HG02973 (cell line): ENCODE measurements at regions not wholly inside any gene's neighbourhood (a gene's known extent, or its start where the extent isn't known, plus 50 kb on each side); places are given as distances from the start of the nearest gene placed in this dataset.
"Not testable (repeated sequence)": the region's sequence is repeated elsewhere in the genome, so short reads cannot be mapped to it uniquely, and the experiment has no call there.

Source experiments
- ATAC-seq: cut with Tn5 transposase; IDR thresholded peaks from one replicate; pipeline ENCODE4 v1.9.1; 2021; ENCODE audit warnings: moderate library complexity; ENCODE audit not compliant: unreplicated experiment

DNA sequence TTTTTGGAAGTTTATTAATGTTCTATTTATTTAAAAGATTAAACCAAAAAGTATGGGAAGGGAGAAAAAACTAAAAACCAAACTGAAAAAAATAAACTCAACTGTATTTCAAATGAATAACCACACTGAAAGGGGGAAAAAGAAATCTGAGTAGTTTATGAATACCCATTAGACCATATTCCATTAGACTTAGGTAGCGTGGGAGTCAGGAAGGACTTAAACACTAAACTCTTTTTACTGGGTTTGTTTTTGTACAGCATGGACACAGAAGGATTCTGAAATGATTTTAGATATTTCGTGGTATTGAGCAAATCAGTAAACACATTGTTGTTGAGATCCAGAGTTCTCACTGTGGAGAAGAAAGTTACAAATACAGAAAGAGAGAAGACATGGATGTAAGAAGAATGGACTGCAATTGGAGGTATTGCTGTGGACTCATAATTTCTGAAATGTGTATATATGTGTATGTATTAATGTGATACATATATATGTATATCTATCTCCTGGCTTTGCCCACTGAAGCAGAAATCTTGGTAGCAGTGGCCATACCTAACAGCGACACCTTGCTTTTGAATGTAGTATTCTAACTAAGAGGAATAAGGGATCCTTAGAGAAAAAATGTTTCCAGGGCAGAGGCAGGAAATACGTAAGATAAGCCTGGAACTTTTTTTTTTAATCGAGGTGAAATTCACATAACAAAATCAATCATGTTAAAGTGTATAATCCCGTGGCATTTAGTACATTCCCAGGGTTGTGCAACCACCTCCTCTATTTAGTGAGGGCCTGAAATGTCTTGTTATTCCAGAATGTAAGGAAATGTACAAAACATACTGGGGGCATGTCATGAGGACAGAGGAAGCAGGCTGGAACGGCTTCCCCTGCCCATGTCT lies 228.8 kb downstream of the SMARCA2 start:
- no peak for ATAC-seq

DNA sequence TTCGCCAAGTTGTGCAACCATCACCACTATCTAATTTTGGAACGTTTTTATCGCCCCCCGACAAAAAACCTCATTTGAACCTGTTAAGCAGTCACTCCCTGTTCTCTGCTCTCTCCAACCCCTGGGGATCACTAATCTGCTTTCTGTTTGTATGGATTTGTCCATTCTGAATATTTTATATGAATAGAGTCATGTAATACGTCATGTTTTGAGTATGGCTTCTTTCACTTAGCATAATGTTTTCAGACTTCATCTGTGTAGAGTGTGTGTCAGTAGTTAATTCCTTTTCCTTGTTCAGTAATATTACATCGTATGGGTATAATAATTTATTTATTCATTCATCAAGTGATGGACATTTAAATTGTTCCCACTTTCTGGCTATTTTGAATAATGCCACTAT lies 232.2 kb downstream of the SMARCA2 start:
- no peak for ATAC-seq

DNA sequence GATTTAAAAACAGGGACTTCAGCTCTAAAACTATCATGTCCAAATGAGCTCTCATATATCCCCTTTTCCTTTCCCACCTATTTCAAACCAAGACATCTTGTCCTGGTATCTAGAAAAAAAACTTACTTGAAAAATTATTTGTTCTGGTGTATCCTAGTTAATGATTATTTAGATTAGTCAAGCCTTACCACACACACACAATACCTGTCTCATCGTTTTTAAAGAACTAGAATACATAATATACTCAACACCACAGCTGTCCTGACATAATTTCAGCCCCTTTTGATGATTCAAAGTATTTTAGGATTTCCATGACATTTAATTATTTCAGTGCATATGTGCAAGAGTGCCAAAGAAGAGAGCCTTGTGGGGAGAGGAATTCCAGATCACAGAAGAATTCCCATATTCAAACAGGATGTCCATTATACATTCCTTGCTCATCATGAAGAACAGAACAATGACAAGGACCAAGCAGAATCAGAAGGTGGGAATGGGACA lies 233.7 kb downstream of the SMARCA2 start:
- no peak for ATAC-seq

DNA sequence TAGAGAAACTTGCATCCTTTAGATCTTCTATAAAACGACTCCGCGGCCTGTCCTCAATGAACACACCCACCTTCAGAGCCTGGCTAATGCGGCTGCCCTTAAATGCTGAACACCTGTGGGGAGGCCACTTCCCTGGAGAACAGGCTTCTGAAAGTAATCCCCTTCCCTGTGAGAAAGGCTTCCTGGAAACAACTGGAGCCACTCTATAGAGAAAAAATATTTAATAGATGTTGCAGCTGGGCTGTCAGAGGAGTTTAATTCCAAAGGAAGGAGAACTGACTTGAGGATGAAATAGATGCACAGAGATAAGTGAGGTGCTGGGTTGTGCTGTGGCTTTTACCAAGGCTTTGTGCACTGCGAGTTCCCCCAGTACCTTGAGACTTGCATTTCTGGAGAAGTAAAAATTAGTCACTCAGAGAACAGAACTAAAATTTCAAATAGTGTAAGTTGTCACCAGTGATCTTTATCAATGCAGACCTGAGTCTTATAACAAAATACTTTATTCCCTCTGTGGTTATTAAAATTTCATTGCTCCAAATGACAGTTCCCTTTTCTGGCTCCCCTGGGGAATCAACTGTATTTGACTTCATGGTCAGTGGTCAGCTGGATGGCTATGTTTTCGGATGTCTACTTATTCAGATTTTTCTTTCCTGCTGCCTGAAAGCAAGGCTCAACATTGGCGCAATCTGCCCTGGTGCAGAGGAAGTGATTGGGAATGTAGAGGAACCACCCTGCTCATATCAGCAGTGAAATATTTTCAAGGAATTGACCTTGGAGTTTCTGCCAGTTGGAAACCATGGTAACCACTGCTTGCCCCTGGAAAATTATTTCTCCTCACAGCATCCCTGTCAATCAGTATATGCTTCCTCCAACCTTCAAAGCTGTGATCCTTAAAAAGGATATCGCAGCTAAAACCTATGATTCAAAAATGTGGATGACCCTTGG lies 238.8 kb downstream of the SMARCA2 start:
- no peak for ATAC-seq

DNA sequence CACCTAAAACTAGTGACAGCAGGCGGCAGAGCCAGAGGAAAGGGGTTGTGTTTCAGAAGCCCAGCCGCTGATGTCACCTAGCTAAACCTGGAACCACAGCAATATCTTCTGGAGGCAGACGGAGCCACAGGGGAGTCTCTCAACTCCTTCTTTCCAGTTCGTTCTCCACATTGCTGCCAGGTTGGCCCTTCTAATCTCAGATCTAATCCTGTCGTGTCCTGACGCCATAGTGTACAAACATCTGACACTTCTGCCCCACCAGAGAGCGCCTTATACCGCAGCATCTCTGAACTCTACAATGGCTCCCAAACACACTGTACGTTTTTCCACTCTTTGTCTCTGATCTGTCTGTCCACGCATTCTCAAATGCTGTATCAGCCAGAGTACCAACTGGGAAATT lies 240.0 kb downstream of the SMARCA2 start:
- no peak for ATAC-seq

DNA sequence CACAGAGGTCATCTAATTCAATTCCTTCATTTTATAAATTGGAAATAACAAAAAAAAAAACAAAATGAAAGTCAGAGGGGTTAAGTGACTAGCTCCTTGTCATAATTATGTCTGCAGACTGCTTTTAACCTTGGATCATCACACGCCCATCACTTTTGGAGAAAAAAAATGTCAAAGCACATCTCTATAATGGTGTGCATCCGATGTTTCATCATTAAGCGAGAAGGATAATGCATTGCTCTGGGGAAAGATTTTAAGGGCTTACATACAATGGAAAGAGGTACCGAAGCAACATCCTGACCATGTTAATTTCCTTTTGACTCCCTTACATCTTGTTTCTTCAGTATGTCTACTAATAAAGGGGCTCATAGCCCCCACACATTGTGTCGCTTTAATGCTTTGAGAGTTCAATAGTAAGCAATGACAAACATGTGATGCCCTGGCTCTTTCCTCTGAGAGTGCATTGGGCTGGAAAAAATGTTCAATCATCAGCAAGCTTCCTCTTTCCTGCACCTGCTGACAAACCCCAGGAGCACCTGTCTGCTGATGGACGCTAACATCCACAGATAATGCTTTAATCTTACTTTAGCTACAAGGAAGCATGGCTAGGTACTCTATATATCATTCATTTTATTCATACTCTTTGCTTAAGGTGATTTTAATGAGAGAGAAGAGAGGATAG lies 242.2 kb downstream of the SMARCA2 start:
- ATAC-seq = no peak

DNA sequence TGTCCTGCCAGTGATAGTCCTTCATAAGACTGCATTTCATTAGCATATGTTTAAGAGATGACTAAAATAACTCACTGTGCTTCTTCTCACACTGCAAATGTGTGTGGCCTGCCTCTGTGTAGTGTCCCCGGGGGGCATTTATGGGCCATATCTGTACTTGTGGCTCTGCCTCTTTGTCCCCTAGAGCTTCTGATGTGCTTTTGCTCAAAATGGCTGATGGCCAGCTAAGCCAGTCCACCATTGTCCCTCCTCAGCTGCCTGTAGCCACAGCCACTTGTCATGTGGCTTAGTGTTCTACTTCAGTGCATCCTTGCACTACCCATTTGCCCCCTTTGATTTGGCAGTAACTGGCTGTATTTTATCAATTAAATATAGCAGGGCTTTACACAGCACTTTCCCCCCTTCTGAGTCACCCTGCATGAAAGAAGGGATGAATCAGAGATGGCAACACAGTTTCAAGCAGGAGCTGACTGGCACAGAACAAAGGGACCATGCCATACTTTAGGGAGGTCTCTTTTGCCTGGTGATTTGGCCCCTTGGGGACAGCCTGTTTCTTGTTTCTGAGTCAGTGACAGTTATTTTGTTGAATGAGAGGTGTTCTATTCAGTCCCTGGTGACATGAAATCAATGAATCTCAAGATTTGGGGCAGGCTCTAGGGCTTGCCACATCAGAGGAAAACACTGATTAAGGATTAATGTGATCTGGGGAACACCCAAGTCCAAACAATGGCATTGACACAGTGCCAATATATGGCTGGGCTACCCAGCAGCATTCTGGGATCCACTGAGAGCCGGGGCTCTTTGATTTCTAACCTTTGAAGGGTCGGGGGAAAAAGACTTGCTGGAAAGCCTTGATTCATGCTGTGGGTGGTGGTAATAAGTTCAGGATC lies 245.5 kb downstream of the SMARCA2 start:
- no peak for ATAC-seq

DNA sequence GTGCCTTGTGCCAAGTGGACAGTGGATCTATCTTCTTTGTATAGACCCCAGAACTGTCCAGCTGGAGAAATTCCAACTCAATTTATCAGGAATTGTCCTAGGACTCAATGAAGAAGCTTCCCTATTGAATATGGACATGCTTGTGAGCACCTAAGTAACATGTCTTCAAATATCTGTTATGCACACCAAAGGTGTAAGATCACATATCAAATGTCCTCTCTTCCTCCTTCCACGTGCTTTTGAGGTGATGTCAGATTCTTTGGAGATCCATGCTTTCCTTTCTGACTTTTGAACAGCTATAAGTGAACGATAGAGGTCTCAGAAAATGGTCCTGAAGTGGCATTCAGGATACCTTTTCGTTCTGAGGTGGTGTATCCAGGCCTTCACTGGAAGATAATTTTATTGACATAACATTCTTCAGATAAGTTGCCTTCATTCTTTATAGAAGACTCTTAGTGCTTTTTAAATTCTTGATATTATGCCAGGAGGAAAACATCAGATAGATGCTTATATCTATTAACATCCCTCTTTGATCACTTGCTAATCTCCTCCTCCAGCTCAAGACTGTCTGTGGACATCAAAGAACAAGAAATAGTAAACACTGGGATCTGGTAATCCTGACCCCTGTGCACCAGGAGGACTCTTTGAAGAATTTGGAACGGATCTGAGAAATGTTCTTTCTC lies 246.4 kb downstream of the SMARCA2 start:
- ATAC-seq = no peak

DNA sequence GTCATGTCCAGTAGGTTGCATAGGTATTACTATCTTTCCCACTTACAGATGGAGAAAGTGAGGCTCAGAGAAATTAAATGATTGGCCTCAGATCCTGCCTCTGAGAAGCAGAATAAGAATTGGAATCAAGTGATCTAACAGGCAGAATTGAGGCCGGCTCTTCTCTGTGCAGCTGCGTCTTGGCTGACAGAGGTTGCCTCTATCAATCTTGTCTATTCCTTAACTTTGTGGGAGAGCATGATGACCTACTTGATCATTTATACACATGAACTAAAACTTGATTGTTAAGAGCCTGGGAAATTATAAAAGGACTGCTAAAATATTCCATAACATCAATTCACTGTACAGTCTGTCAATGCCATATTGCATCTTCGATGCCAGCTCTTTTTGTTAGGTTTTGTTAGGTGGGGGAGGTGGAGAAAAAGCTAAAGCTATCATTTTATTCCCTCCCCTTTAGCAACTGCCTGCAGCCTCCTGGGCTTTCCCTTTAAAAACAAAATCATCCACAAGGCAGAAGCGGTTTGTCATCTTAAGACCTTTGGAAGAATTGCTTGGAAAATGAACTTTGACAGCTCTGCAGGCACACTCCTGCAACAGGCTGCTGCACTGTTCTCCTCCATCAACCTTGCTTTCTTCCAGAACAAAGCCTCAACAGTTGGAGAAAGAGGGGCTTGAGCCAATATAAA lies 247.4 kb downstream of the SMARCA2 start:
- ATAC-seq = no peak

DNA sequence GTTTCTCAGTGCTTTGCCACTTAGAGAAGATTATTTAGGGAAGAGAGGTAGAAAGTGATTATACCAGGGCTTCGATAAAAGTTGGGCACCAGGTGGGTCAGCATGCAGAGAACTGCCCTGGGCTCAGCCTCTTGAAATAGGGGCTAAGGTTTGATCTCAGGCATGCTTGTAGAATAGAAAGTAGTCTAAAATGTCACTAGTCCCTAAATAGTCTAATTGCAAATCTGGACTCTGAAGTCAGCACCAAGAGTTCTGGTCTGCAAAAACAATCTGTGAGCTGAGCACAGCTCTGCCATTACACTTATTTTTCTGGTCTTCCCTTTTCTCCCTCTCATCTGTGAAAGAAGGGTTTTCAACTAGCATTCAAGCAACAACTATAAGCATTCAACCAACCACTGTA lies 248.0 kb downstream of the SMARCA2 start:
- no peak for ATAC-seq

DNA sequence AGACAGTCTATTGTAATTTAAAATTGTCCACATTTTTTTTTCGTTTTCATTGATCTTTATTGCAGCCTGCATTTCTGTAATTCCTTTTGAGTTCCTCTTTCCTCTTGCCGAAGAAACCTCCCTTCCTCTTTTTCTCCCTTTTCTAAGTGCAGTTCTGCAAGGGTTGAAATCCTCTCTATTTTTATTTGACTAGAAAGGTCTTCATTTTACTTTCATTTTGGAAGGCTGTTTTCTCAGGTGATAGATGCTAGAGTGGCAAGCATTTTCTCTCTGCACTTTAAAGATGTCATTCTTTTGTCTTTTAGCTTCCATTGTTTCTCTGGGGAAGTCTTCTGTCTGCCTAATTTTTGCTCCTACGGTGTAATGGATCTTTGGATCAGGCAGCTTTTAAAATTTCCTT lies 248.5 kb downstream of the SMARCA2 start:
- no peak for ATAC-seq

DNA sequence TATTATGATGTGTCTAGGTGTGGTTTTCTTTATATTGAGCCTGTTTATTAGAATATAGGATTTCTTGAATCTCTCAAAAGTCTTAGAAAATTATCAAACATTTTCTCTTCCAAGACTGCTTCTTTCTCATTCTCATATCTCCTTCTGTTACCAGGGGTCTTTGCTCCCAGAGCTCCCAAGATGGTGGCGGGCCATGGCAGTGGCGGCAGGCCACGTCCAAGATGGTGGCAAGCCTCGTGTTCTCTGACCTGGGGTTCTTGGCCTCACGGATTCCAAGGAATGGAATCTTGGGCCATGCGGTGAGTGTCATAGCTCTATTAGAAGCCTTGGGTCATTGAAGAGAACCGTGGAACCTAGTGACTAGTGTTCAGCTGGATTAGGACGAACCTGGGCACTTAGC lies 248.9 kb downstream of the SMARCA2 start:
- ATAC-seq = no peak

DNA sequence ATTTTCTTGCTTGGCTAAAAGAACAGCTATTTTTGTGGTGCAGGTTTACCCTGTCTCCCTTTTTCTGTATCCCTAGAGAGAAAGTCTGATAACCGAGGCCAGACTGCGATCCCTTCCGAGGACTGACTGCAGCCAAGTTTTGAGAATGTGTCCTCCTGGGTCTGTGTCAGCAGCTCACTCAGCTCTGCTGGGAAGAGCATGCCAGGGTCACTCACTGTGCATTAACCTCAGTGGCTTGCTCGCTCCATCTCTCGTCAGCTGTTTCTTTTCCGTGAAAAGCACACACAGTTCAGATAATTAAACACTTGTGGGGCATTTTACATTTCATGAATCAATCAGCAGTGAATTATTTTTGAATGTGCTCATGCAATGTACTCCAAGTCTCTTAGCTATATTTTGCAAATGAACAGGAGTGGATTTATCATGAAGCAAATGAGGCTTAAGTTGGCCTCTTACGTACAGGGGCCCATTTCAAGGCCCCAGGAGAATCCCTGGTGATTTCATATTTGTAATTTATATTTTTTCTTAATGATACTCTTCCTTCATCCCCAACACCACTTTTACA lies 252.1 kb downstream of the SMARCA2 start:
- ATAC-seq = no peak

DNA sequence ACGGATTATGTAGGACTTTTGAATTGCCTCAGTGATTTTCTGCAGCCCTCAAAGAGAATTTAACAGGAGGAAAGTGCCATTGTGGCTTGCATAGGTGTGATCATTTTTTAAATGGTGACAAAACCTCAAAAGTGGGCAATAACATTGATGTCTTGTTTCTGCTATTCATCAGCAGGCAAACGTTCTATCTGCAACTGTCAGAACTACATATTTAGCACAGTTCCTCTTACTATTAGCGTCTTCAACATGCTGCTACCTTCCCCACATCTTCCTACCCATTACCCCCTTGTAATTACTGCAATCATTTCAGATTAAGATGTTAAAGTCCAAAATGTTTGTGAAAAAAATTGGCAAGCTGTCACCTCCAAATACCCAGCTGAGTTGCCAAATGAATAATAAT lies 254.6 kb downstream of the SMARCA2 start:
- no peak for ATAC-seq

DNA sequence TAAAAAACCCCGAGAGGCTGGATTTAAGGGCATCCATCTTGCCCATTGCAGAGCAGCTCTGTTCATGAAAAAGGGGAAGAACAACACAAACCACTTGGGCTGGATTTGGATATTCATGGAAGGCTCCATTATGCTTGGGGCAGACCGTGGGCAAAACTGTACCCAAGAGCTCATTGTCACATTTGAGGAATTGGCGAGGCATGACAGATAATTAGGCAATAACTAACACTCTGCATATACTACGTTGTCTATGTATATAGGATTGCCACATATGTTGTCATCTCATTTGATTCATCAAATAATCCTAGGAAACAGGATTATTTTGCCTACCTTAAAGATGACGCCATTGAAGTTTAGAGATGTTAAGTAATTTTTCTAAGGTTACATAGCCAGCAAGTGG lies 255.4 kb downstream of the SMARCA2 start:
- no peak for ATAC-seq

DNA sequence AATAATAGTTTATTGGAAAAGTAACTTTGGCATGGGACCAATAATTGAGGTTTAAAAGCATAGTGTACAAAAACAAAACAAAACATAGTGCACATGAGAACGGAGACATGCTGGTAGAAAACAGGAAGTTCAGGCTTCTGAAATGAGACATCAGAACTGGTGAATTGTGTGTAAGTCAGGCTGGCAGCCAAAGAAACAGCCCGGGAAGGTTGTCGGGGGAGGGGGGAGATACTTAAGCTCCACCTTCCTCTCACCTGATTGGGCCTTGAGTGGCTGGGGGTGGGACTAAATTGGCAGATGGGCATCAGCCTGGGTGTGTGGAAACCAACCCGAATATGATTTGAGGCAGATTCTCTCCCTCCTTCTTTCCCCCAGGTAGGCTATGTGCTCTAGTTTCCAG lies 256.3 kb downstream of the SMARCA2 start:
- ATAC-seq = peak; percentile 87

DNA sequence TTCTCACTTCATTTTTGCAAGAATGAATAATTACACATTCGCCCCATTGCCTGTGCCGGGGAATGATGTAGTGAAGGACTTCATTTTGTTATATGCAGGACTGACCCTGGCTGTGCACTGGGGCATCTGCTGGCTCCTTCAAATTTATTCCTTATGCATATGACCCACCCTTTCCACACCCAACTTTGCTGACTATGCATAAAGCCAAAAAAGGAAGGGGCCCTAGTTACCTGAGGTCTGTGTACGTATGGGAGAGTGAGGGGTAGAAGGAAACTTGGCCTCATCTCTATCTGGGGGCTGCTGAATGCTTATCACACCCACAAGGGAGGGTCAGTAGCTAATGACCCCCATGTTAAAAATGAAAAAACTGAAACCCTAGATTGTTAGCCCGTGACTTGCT lies 259.6 kb downstream of the SMARCA2 start:
- ATAC-seq = no peak

DNA sequence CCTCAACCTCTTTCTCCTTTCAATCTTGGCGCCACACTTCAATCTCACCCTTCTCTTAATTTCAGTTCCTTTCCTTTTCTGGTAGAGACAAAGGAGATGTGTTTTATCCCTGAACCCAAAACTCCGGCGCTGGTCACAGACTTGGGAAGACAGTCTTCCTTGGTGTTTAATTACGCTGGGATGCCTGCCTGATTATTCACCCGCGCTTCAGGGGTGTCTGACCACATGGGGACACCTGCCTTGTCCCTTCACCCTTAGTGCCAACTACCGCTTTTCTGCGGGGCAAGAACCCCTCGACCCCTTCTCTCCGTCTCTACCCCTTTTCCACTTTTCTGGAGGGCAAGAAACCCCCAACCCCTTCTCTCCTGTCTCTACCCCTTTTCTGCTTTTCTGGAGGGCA lies 261.1 kb downstream of the SMARCA2 start:
- no peak for ATAC-seq

DNA sequence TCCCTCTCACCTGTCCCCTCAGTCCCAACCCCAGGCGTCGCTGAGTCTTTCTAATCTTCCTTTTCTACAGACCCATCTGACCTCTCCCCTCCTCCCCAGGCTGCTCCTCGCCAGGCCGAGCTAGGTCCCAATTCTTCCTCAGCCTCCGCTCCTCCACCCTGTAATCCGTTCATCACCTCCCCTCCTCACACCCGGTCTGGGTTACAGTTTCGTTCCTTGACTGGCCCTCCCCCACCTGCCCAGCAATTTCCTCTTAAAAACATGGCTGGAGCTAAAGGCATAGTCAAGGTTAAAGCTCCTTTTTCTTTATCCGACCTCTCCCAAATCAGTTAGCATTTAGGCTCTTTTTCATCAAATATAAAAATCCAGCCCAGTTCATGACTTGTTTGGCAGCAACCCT lies 262.0 kb downstream of the SMARCA2 start:
- not testable (repeated sequence) for ATAC-seq
